MCF 10A (cell line): ENCODE measurements at regions not wholly inside any gene's neighbourhood (a gene's known extent, or its start where the extent isn't known, plus 50 kb on each side); places are given as distances from the start of the nearest gene placed in this dataset.
"Not testable (repeated sequence)": the region's sequence is repeated elsewhere in the genome, so short reads cannot be mapped to it uniquely, and the experiment has no call there.

Experiments used
- BruUV-seq: library from RNA; stranded (reverse); fragments of 400-500 nt; replicated peaks from 2 replicates; lab custom pipeline; 2021; lab: Mats Ljungman, UMichigan
- CTCF ChIA-PET: fragments of 300-600 bp; sonication (Branson Sonifier 250); formaldehyde crosslinking; extraction: SDS; loops from one replicate; lab custom pipeline; 2021; ENCODE audit warnings: antibody characterized with exemption, inconsistent platforms; lab: Yijun Ruan, JAX
- POLR2A ChIA-PET: fragments of 300-600, 350-650 bp; sonication (Branson Sonifier 250); formaldehyde crosslinking; extraction: SDS; loops from one replicate; lab custom pipeline; 2020; ENCODE audit warnings: antibody characterized with exemption, inconsistent platforms; lab: Yijun Ruan, JAX
- DNase-seq: peaks from one replicate; pipeline ENCODE4 v3.0.0-alpha.2; 2018; ENCODE audit not compliant: unreplicated experiment
- H3K27ac Mint-ChIP-seq: one replicate; pipeline ENCODE4 v1.8.0; 2022; ENCODE audit warnings: mild to moderate bottlenecking, low read depth, mixed read lengths; ENCODE audit not compliant: unreplicated experiment
- H3K27me3 Mint-ChIP-seq: one replicate; pipeline ENCODE4 v1.8.0; 2022; ENCODE audit warnings: mixed read lengths; ENCODE audit not compliant: insufficient read depth, unreplicated experiment
- H3K36me3 Mint-ChIP-seq: one replicate; pipeline ENCODE4 v1.8.0; 2022; ENCODE audit warnings: mild to moderate bottlenecking, moderate library complexity, mixed read lengths; ENCODE audit not compliant: insufficient read depth, unreplicated experiment
- H3K4me1 Mint-ChIP-seq: one replicate; pipeline ENCODE4 v1.8.0; 2022; ENCODE audit warnings: mixed read lengths; ENCODE audit not compliant: insufficient read depth, unreplicated experiment
- H3K4me3 Mint-ChIP-seq: one replicate; pipeline ENCODE4 v1.8.0; 2022; ENCODE audit warnings: mild to moderate bottlenecking, moderate library complexity, mixed read lengths; ENCODE audit not compliant: unreplicated experiment
- H3K9me3 Mint-ChIP-seq: one replicate; pipeline ENCODE4 v1.8.0; 2022; ENCODE audit warnings: mixed read lengths; ENCODE audit not compliant: unreplicated experiment
- intact Hi-C: fragments of 100-400 bp; cut with micrococcal nuclease; formaldehyde crosslinking; loops from 2 replicates; pipeline ENCODE4 v1.14.1; 2022
- TF ChIP-seq, protein P1 (sequence below): fragments of 200-600 bp; IDR thresholded peaks from one replicate; pipeline ENCODE4 v1.8.0; 2022; ENCODE audit warnings: antibody characterized with exemption, mild to moderate bottlenecking; ENCODE audit not compliant: unreplicated experiment

DNA sequence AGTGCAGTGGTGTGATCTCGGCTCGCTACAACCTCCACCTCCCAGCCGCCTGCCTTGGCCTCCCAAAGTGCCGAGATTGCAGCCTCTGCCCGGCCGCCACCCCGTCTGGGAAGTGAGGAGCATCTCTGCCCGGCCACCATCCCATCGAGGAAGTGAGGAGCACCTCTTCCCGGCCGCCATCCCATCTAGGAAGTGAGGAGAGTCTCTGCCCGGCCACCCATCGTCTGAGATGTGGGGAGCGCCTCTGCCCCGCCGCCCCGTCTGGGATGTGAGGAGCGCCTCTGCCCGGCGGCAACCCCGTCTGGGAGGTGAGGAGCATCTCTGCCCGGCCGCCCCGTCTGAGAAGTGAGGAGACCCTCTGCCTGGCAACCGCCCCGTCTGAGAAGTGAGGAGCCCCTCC, 88.5 kb upstream of the DCAF12L1 start:
- BruUV-seq, CTCF ChIA-PET, intact Hi-C loops, H3K4me1 Mint-ChIP-seq, H3K27me3 Mint-ChIP-seq, H3K36me3 Mint-ChIP-seq, H3K27ac Mint-ChIP-seq, H3K4me3 Mint-ChIP-seq, POLR2A ChIA-PET, DNase-seq: not testable (repeated sequence)
- peaks cover 36% of the 10 kb centered on the region for H3K9me3 Mint-ChIP-seq

DNA sequence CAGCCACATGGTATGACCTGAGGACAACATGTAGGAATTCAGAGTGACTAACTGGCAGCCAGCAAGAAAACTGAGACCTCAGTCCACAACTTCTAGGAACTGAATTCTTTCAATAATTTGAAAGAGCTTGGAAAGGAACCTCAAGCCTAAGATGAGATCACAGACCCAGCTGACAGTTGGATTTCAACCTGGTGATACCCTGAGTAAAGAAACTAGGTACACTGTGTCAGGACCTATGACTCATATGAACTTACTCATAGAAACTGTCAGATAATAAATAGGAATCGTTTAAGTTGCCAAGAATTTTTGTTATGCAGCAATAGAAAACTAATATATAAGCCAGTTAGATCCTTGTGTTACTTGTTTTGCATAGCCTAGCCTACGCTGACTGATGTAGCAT, 102.4 kb upstream of the DCAF12L1 start:
- DNase-seq, result peak; percentile 57
- intact Hi-C loops, result no loop called here

DNA sequence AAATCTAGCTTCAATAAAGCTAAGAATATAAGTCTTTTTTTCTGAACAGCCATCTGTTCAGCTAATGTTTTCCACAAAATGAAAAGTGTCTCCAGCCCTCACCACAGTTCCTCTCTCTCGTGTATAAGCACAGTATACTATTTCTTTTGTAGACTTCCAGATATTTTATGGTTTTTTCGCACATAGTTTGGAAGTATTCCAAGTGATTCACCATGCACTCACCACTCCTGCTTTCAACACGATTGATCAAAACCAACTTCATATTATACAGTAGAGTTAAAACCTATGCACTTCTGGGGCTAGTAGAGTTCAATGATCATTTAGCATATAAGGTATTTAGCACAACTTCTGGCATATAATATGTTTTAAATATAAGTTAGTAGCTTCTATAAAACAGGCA, 105.8 kb upstream of the DCAF12L1 start:
- H3K4me1 Mint-ChIP-seq, result peaks cover 5% of the 10 kb centered on the region
- no peak overlapping the region for H3K4me3 Mint-ChIP-seq
- BruUV-seq, result no TSS peak
- TF ChIP-seq, protein P1, sequence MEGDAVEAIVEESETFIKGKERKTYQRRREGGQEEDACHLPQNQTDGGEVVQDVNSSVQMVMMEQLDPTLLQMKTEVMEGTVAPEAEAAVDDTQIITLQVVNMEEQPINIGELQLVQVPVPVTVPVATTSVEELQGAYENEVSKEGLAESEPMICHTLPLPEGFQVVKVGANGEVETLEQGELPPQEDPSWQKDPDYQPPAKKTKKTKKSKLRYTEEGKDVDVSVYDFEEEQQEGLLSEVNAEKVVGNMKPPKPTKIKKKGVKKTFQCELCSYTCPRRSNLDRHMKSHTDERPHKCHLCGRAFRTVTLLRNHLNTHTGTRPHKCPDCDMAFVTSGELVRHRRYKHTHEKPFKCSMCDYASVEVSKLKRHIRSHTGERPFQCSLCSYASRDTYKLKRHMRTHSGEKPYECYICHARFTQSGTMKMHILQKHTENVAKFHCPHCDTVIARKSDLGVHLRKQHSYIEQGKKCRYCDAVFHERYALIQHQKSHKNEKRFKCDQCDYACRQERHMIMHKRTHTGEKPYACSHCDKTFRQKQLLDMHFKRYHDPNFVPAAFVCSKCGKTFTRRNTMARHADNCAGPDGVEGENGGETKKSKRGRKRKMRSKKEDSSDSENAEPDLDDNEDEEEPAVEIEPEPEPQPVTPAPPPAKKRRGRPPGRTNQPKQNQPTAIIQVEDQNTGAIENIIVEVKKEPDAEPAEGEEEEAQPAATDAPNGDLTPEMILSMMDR, result no peak
- H3K27me3 Mint-ChIP-seq, result no peaks in the 10 kb centered on the region
- DNase-seq, result peak; percentile 67
- H3K27ac Mint-ChIP-seq, result no peak overlapping the region
- intact Hi-C loops, result no loop called here
- no peaks in the 10 kb centered on the region for H3K36me3 Mint-ChIP-seq
- POLR2A ChIA-PET, result no interaction called here
- peaks cover 7% of the 10 kb centered on the region for H3K9me3 Mint-ChIP-seq
- CTCF ChIA-PET, result no interaction called here

More for the DNA sequence above, 102.4 kb upstream of the DCAF12L1 start:
- Mint-ChIP-seq H3K36me3 (no peaks in the 10 kb centered on the region), H3K27ac (no peak overlapping the region), H3K27me3 (no peaks in the 10 kb centered on the region), H3K4me3 (no peak overlapping the region), H3K9me3 (peaks cover 21% of the 10 kb centered on the region), H3K4me1 (peaks cover 5% of the 10 kb centered on the region)
- POLR2A ChIA-PET, result no interaction called here
- BruUV-seq, result no TSS peak
- CTCF ChIA-PET, result no interaction called here
- TF ChIP-seq, protein P1, result no peak

DNA sequence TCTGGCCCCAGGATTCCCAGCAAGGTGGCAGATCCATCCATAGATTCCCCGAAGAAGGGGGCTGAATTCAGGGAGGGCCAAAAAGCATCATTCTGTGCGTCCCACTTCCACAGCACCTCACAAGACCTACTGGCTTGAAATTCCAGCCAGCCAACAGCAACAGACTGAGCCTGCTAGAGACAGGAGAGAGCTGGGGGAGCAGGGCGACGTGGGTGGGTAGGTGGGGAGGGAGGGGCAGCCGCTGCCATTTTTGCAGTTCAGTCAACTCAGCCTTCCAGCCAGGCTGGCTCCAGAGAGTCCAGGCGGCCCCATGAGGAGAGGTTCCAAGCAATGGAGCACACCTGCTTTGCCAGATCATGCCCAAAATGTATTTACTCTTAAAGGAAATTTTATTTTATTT, 117.6 kb upstream of the DCAF12L1 start:
- TF ChIP-seq, protein P1, result no peak

DNA sequence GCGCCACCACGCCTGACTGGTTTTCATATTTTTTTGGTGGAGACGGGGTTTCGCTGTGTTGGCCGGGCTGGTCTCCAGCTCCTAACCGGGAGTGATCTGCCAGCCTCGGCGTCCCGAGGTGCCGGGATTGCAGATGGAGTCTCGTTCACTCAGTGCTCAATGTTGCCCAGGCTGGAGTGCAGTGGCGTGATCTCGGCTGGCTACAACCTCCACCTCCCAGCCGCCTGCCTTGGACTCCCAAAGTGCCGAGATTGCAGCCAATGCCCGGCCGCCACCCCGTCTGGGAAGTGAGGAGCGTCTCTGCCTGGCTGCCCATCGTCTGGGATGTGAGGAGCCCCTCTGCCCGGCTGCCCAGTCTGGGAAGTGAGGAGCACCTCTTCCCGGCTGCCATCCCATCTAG, 120.8 kb upstream of the DCAF12L1 start:
- H3K4me1 Mint-ChIP-seq, H3K27ac Mint-ChIP-seq, intact Hi-C loops, POLR2A ChIA-PET, CTCF ChIA-PET, DNase-seq, H3K36me3 Mint-ChIP-seq, BruUV-seq, H3K27me3 Mint-ChIP-seq, H3K4me3 Mint-ChIP-seq: not testable (repeated sequence)
- H3K9me3 Mint-ChIP-seq, result peaks cover 22% of the 10 kb centered on the region

More for the DNA sequence above, 117.6 kb upstream of the DCAF12L1 start:
- no peak overlapping the region for H3K27ac Mint-ChIP-seq
- BruUV-seq, result no TSS peak
- intact Hi-C loops, result no loop called here
- H3K4me3 Mint-ChIP-seq, result no peak overlapping the region
- CTCF ChIA-PET, result no interaction called here
- no peaks in the 10 kb centered on the region for H3K27me3 Mint-ChIP-seq
- DNase-seq, result no peak
- H3K36me3 Mint-ChIP-seq, result no peaks in the 10 kb centered on the region
- POLR2A ChIA-PET, result no interaction called here
- no peaks in the 10 kb centered on the region for H3K4me1 Mint-ChIP-seq
- peaks cover 22% of the 10 kb centered on the region for H3K9me3 Mint-ChIP-seq

DNA sequence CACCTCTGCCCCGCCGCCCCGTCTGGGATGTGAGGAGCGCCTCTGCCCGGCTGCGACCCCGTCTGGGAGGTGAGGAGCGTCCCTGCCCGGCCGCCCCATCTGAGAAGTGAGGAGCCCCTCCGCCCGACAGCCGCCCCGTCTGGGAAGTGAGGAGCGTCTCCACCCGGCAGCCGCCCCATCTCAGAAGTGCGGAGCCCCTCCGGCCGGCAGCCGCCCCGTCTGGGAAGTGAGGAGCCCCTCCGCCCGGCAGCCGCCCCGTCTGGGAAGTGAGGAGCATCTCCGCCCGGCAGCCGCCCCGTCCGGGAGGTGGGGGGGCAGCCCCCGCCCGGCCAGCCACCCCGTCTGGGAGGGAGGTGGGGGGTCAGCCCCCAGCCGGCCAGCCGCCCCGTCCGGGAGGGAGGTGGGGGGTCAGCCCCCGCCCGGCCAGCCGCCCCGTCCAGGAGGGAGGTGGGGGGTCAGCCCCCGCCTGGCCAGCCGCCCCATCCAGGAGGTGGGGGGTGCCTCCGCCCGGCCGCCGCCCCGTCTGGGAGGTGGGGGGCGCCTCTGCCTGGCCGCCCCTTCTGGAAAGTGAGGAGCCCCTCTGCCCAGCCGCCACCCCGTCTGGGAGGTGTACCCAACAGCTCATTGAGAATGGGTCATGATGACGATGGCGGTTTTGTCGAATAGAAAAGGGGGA, 121.3 kb upstream of the DCAF12L1 start:
- H3K27me3 Mint-ChIP-seq, BruUV-seq, intact Hi-C loops, DNase-seq, H3K4me1 Mint-ChIP-seq, CTCF ChIA-PET, H3K4me3 Mint-ChIP-seq, H3K27ac Mint-ChIP-seq, H3K36me3 Mint-ChIP-seq, POLR2A ChIA-PET: not testable (repeated sequence)
- H3K9me3 Mint-ChIP-seq, result peaks cover 22% of the 10 kb centered on the region
